HAP-1 (cell line): ENCODE measurements at regions not wholly inside any gene's neighbourhood (a gene's known extent, or its start where the extent isn't known, plus 50 kb on each side); places are given as distances from the start of the nearest gene placed in this dataset.
A peak's percentile ranks its signal among the peaks of the same experiment; 100 is the strongest.

Experiments used
- DNase-seq, 2 experiments: peaks; one replicate each; pipeline ENCODE4 v3.0.0-alpha.2; 2016 to 2020; ENCODE audit warnings: low spot score in 2 of 2
- H3K27me3 ChIP-seq: fragments of 250-450 bp; sonication (Bioruptor Pico); 2 replicates; pipeline ENCODE4 v1.5.1; 2020; ENCODE audit warnings: low read depth, mild to moderate bottlenecking, moderate library complexity
- H3K36me3 ChIP-seq: fragments of 250-450 bp; sonication (Bioruptor Pico); replicated peaks from 2 replicates; pipeline ENCODE4 v1.5.1; 2020; ENCODE audit warnings: mild to moderate bottlenecking
- H3K4me1 ChIP-seq: fragments of 250-450 bp; sonication (Bioruptor Pico); 2 replicates; pipeline ENCODE4 v1.5.1; 2020; ENCODE audit warnings: mild to moderate bottlenecking
- H3K4me3 ChIP-seq: fragments of 250-450 bp; sonication (Bioruptor Pico); 2 replicates; pipeline ENCODE4 v1.5.1; 2020; ENCODE audit warnings: mild to moderate bottlenecking, moderate library complexity
- H3K9me3 ChIP-seq: fragments of 250-450 bp; sonication (Bioruptor Pico); 2 replicates; pipeline ENCODE4 v1.5.1; 2020; ENCODE audit warnings: mild to moderate bottlenecking, moderate library complexity
- in situ Hi-C: fragments of 300-500 bp; cut with MboI; formaldehyde crosslinking; loops from 3 replicates; pipeline ENCODE4 v1.14.3; 2020; ENCODE audit warnings: low sequenced_read_pairs, inconsistent platforms, mixed read lengths

GRCh38 chr10:30256084-30256483, 93.0 kb downstream of the MTPAP start:
- in situ Hi-C loops, result no loop called here
- Histone ChIP-seq H3K4me3 (no peak overlapping the region), H3K9me3 (no peaks in the 10 kb centered on the region), H3K4me1 (no peaks in the 10 kb centered on the region), H3K36me3 (no peaks in the 10 kb centered on the region), H3K27me3 (no peaks in the 10 kb centered on the region)
- DNase-seq, result no peak

DNA sequence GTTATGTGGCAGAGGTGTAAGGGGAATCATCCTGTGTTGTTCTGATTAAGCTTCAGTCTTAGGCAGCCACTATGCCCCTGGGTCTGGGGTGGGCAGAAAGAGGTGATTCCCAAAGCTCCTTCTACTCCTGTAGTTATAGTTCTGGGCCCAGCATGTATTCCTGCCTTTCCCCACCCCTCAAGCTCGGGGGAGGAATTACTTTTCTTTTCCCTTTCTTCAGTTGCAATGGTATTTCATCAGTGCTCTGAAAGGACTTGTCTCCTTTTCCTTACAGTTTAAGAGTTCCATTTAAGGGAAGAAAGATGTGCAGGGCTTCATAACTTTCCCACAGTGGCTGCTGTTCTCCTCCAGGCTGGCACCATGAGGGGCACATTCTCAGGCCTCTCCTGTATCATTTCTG, 94.2 kb downstream of the MTPAP start:
- Histone ChIP-seq H3K36me3 (no peaks in the 10 kb centered on the region), H3K27me3 (no peaks in the 10 kb centered on the region), H3K4me1 (no peaks in the 10 kb centered on the region), H3K9me3 (no peaks in the 10 kb centered on the region), H3K4me3 (no peak overlapping the region)
- in situ Hi-C loops, result no loop called here
- DNase-seq, result no peak

DNA sequence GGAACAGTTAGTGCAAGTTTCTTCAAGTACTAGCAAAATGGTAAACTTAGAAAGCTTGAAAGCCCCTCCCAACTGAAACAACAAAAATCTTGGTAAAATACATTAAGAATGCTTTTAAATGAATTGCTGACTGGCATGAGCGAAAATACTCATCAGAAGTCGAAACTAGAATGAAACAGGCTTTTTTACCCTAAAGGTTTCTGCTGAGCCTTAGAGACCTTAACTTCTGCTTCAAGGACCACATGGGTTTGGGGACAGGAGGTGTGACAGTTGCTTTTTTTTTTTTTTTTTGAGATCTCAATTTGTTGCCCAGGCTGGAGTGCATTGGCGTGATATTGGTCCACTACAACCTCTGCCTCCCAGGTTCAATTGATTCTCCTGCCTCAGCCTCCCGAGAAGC, 100.3 kb downstream of the MTPAP start:
- Histone ChIP-seq H3K4me3 (no peak overlapping the region), H3K9me3 (no peaks in the 10 kb centered on the region), H3K4me1 (no peaks in the 10 kb centered on the region), H3K27me3 (no peaks in the 10 kb centered on the region), H3K36me3 (no peaks in the 10 kb centered on the region)
- in situ Hi-C loops, result no loop called here
- DNase-seq, result no peak

- H3K4me1 ChIP-seq, result no peaks in the 10 kb centered on the region
- DNase-seq, result no peak
- H3K4me3 ChIP-seq, result no peak overlapping the region
- H3K36me3 ChIP-seq, result no peaks in the 10 kb centered on the region
- in situ Hi-C loops, result no loop called here
- H3K27me3 ChIP-seq, result no peaks in the 10 kb centered on the region
- no peaks in the 10 kb centered on the region for H3K9me3 ChIP-seq
These were observed 101.4 kb downstream of the MTPAP start for GRCh38 chr10:30247704-30248103.

GRCh38 chr10:30241422-30242110, 107.5 kb downstream of the MTPAP start:
- H3K9me3 ChIP-seq, result no peaks in the 10 kb centered on the region
- peaks cover 2% of the 10 kb centered on the region; the same call in 1 of the 2 replicates for H3K27me3 ChIP-seq
- no peak overlapping the region for H3K4me3 ChIP-seq
- in situ Hi-C loops, result no loop called here
- no peaks in the 10 kb centered on the region for H3K4me1 ChIP-seq
- DNase-seq, result no peak
- H3K36me3 ChIP-seq, result no peaks in the 10 kb centered on the region

- no peak for DNase-seq
- H3K4me3 ChIP-seq, result no peak overlapping the region
- H3K27me3 ChIP-seq, result peaks cover 2% of the 10 kb centered on the region; the same call in 1 of the 2 replicates
- no peaks in the 10 kb centered on the region for H3K4me1 ChIP-seq
- in situ Hi-C loops, result loop anchor here (10.0 kb wide), 1 partner anchor 244 kb away; no protein-coding TSS in a partner anchor
- no peaks in the 10 kb centered on the region for H3K36me3 ChIP-seq
- no peaks in the 10 kb centered on the region for H3K9me3 ChIP-seq
These were observed 110.2 kb downstream of the MTPAP start for GRCh38 chr10:30238836-30239235.

- no peak for DNase-seq
- Histone ChIP-seq H3K4me3 (no peak overlapping the region), H3K36me3 (no peaks in the 10 kb centered on the region), H3K27me3 (peaks cover 2% of the 10 kb centered on the region; the same call in 1 of the 2 replicates), H3K9me3 (no peaks in the 10 kb centered on the region), H3K4me1 (no peaks in the 10 kb centered on the region)
- in situ Hi-C loops, result loop anchor here (10.0 kb wide), 1 partner anchor 239 kb away; no protein-coding TSS in a partner anchor
These were observed 115.7 kb downstream of the MTPAP start for GRCh38 chr10:30233186-30233959.

DNA sequence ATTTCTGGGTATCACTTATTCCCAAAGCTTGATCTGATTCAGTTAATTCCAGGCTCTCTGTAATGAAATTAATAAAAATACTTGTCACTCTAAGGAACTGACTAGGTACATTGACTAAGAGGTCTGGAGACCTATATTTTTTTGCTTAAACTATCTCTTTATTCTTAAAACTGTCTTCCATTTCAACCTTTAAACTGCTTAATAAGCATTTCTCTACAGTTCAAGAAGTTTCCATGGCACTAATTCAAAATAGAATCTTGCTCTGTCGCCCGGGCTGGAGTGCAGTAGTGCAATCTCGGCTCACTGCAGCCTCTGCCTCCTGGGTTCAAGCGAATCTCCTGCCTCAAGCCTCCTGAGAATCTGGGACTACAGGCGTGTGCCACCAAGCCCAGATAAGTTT, 117.4 kb downstream of the MTPAP start:
- in situ Hi-C loops, result loop anchor here (10.0 kb wide), 1 partner anchor 237 kb away; no protein-coding TSS in a partner anchor
- no peaks in the 10 kb centered on the region for H3K36me3 ChIP-seq
- H3K27me3 ChIP-seq, result no peaks in the 10 kb centered on the region
- no peak overlapping the region for H3K4me3 ChIP-seq
- DNase-seq, result no peak
- no peaks in the 10 kb centered on the region for H3K9me3 ChIP-seq
- no peaks in the 10 kb centered on the region for H3K4me1 ChIP-seq

- Histone ChIP-seq H3K4me3 (no peak overlapping the region), H3K4me1 (no peaks in the 10 kb centered on the region), H3K27me3 (no peaks in the 10 kb centered on the region), H3K36me3 (no peaks in the 10 kb centered on the region), H3K9me3 (no peaks in the 10 kb centered on the region)
- in situ Hi-C loops, result loop anchor here (10.0 kb wide), 1 partner anchor 236 kb away; no protein-coding TSS in a partner anchor
- DNase-seq, result no peak
These were observed 117.9 kb downstream of the MTPAP start for GRCh38 chr10:30231071-30231652.

DNA sequence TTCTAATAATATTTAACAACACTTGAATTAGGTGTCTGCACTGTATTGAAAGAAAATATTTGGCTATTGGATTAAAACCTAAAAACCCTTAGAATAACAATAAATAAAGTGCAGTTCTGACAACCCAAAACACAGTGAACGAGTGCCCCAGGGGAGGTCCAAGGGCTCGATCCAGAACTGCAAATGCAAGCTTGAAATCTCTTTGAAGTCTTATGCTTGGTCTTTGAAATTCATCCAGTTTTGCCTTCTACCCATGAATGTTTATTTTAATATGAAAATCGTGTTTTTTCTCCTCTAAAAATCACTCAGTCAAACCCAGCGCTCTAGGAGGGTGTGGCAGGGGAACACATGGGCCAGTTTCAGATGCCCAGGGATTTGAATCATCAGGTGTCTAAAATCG, 119.5 kb downstream of the MTPAP start:
- H3K4me3 ChIP-seq, result no peak overlapping the region
- no peaks in the 10 kb centered on the region for H3K36me3 ChIP-seq
- no peaks in the 10 kb centered on the region for H3K27me3 ChIP-seq
- H3K9me3 ChIP-seq, result no peaks in the 10 kb centered on the region
- in situ Hi-C loops, result no loop called here
- no peaks in the 10 kb centered on the region for H3K4me1 ChIP-seq
- no peak for DNase-seq

DNA sequence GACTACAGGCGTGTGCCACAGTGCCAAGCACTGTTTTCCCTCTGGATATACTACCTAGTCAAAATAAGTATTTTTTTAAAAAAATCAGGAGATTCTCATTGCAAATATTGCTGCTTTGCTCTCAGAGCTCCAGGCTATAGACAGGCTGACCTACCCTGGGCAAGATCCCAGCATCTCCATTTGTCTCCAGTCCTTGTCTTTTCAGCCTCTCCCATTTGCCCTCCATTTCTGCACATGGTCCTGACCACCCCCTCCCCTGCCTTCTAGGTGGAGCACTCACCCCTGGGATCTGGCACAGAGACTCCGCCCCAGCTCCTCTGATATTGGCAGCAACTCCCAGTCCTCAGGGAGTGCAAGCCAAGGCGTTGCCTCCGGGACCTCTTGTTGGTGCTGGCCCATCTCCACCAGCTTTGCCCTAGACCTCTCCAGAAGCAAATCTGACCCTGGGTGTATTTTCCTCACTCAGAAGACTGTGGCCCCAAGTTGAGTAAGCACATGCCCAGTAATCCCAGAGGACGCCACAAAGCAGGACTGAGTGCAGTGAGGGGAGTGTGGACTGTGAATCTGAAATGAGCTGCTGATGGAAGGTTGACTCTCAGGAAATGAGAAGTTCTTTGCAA, 120.6 kb downstream of the MTPAP start:
- Histone ChIP-seq H3K27me3 (no peaks in the 10 kb centered on the region), H3K36me3 (no peaks in the 10 kb centered on the region), H3K4me1 (no peaks in the 10 kb centered on the region), H3K4me3 (no peak overlapping the region), H3K9me3 (no peaks in the 10 kb centered on the region)
- no peak for DNase-seq
- in situ Hi-C loops, result no loop called here

DNA sequence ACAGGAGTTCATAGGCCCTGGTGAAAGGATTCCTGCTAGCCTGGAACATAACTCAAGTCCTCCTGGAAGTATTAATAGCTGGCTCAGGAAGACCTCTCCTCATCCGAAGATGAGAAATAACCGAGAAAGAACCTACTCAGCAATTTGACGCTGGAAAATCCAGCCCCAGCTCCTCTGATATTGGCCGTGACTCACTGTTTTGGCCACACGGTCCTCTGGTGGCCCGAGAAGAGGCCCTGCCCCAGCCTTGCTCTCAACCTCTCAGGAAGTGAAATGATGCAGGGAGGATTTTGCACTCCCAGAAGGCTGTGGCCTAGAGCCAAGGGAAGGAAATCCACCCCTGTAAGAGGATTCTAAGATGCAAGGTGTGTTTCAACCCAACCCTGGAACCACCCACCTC, 121.6 kb downstream of the MTPAP start:
- Histone ChIP-seq H3K4me3 (no peak overlapping the region), H3K36me3 (no peaks in the 10 kb centered on the region), H3K27me3 (no peaks in the 10 kb centered on the region), H3K4me1 (no peaks in the 10 kb centered on the region), H3K9me3 (no peaks in the 10 kb centered on the region)
- in situ Hi-C loops, result no loop called here
- DNase-seq, result no peak

- H3K9me3 ChIP-seq, result no peaks in the 10 kb centered on the region
- H3K27me3 ChIP-seq, result no peaks in the 10 kb centered on the region
- in situ Hi-C loops, result no loop called here
- no peak overlapping the region for H3K4me3 ChIP-seq
- no peaks in the 10 kb centered on the region; the same call in 1 of the 2 replicates for H3K4me1 ChIP-seq
- peak in 1 of 2 experiments; percentile 10 for DNase-seq
- no peaks in the 10 kb centered on the region for H3K36me3 ChIP-seq
These were observed 128.9 kb downstream of the MTPAP start for GRCh38 chr10:30219971-30220751.
